ENCODE measurements at regions not wholly inside any gene's neighbourhood (a gene's known extent, or its start where the extent isn't known, plus 50 kb on each side); places are given as distances from the start of the nearest gene placed in this dataset.

GRCh38 chr16:13550254-13550653, 369.7 kb upstream of the ERCC4 start:
- DNase-seq = no peak

GRCh38 chr16:13552062-13552959, 367.6 kb upstream of the ERCC4 start:
- TF ChIP-seq POLR2A (IDR thresholded peaks at IDR 0.05; ENCODE audit: low read length) (no peak), GATA1 (IDR thresholded peaks at IDR 0.05; ENCODE audit: low read depth, low read length) (no peak)
- DNase-seq = no peak

More at GRCh38 chr16:13550254-13550653, 369.7 kb upstream of the ERCC4 start:
- TF ChIP-seq POLR2A (IDR thresholded peaks at IDR 0.05; ENCODE audit: low read length) = no peak
- TF ChIP-seq GATA1 (IDR thresholded peaks at IDR 0.05; ENCODE audit: low read depth, low read length) = no peak

- no peak for DNase-seq
- no peak for TF ChIP-seq GATA1 (IDR thresholded peaks at IDR 0.05; ENCODE audit: low read depth, low read length)
- TF ChIP-seq POLR2A (IDR thresholded peaks at IDR 0.05; ENCODE audit: low read length) = no peak
These were observed 367.0 kb upstream of the ERCC4 start for GRCh38 chr16:13552960-13553257.

- DNase-seq = no peak
- TF ChIP-seq POLR2A (IDR thresholded peaks at IDR 0.05; ENCODE audit: low read length) = no peak
- no peak for TF ChIP-seq GATA1 (IDR thresholded peaks at IDR 0.05; ENCODE audit: low read depth, low read length)
These were observed 366.4 kb upstream of the ERCC4 start for GRCh38 chr16:13553453-13553985.

- DNase-seq = no peak
- TF ChIP-seq GATA1 (IDR thresholded peaks at IDR 0.05; ENCODE audit: low read depth, low read length) (no peak), POLR2A (IDR thresholded peaks at IDR 0.05; ENCODE audit: low read length) (no peak)
These were observed 365.9 kb upstream of the ERCC4 start for GRCh38 chr16:13554005-13554404.

- TF ChIP-seq GATA1 (IDR thresholded peaks at IDR 0.05; ENCODE audit: low read depth, low read length) = no peak
- TF ChIP-seq POLR2A (IDR thresholded peaks at IDR 0.05; ENCODE audit: low read length) = no peak
- no peak for DNase-seq
These were observed 365.3 kb upstream of the ERCC4 start for GRCh38 chr16:13554643-13555042.

GRCh38 chr16:13557418-13557817, 362.5 kb upstream of the ERCC4 start:
- TF ChIP-seq GATA1 (IDR thresholded peaks at IDR 0.05; ENCODE audit: low read depth, low read length) (no peak), POLR2A (IDR thresholded peaks at IDR 0.05; ENCODE audit: low read length) (no peak)
- no peak for DNase-seq

- DNase-seq = no peak
- TF ChIP-seq POLR2A (IDR thresholded peaks at IDR 0.05; ENCODE audit: low read length) (no peak), GATA1 (IDR thresholded peaks at IDR 0.05; ENCODE audit: low read depth, low read length) (no peak)
These were observed 361.2 kb upstream of the ERCC4 start for GRCh38 chr16:13558752-13559151.

- TF ChIP-seq GATA1 (IDR thresholded peaks at IDR 0.05; ENCODE audit: low read depth, low read length) (no peak), POLR2A (IDR thresholded peaks at IDR 0.05; ENCODE audit: low read length) (no peak)
- DNase-seq = no peak
These were observed 360.3 kb upstream of the ERCC4 start for GRCh38 chr16:13559624-13560023.

GRCh38 chr16:13560151-13560550, 359.8 kb upstream of the ERCC4 start:
- DNase-seq = no peak
- TF ChIP-seq GATA1 (IDR thresholded peaks at IDR 0.05; ENCODE audit: low read depth, low read length) = no peak
- no peak for TF ChIP-seq POLR2A (IDR thresholded peaks at IDR 0.05; ENCODE audit: low read length)

- no peak for TF ChIP-seq GATA1 (IDR thresholded peaks at IDR 0.05; ENCODE audit: low read depth, low read length)
- no peak for TF ChIP-seq POLR2A (IDR thresholded peaks at IDR 0.05; ENCODE audit: low read length)
- DNase-seq = no peak
These were observed 358.5 kb upstream of the ERCC4 start for GRCh38 chr16:13561291-13562070.

GRCh38 chr16:13568803-13569202, 351.2 kb upstream of the ERCC4 start:
- no peak for TF ChIP-seq POLR2A (IDR thresholded peaks at IDR 0.05; ENCODE audit: low read length)
- TF ChIP-seq GATA1 (IDR thresholded peaks at IDR 0.05; ENCODE audit: low read depth, low read length) = no peak
- no peak for DNase-seq

GRCh38 chr16:13569986-13570385, 350.0 kb upstream of the ERCC4 start:
- TF ChIP-seq POLR2A (IDR thresholded peaks at IDR 0.05; ENCODE audit: low read length) = no peak
- TF ChIP-seq GATA1 (IDR thresholded peaks at IDR 0.05; ENCODE audit: low read depth, low read length) = no peak

GRCh38 chr16:13571036-13571435, 348.9 kb upstream of the ERCC4 start:
- TF ChIP-seq POLR2A (IDR thresholded peaks at IDR 0.05; ENCODE audit: low read length) = no peak
- TF ChIP-seq GATA1 (IDR thresholded peaks at IDR 0.05; ENCODE audit: low read depth, low read length) = no peak
- DNase-seq = no peak

More at GRCh38 chr16:13569986-13570385, 350.0 kb upstream of the ERCC4 start:
- no peak for DNase-seq

All from erythroblast (primary cell).